Hepatic stellate cell (primary cell): ENCODE measurements at regions not wholly inside any gene's neighbourhood (a gene's known extent, or its start where the extent isn't known, plus 50 kb on each side); places are given as distances from the start of the nearest gene placed in this dataset.
A peak's percentile ranks its signal among the peaks of the same experiment; 100 is the strongest.

Experiments used
- DNase-seq: peaks from one replicate; pipeline ENCODE4 v3.0.0; 2011; ENCODE audit warnings: low spot score

GRCh38 chr21:36630485-36631206 is 68.3 kb upstream of the SIM2 start:
- DNase-seq: peak; percentile 47

GRCh38 chr21:36636016-36636415 is 62.9 kb upstream of the SIM2 start:
- no peak for DNase-seq

- DNase-seq: no peak
Measured at GRCh38 chr21:36636439-36636838, 62.5 kb upstream of the SIM2 start.

GRCh38 chr21:36639769-36640168 is 59.1 kb upstream of the SIM2 start:
- no peak for DNase-seq

GRCh38 chr21:36640174-36640720 is 58.7 kb upstream of the SIM2 start:
- no peak for DNase-seq

- no peak for DNase-seq
Measured at GRCh38 chr21:36640721-36641244, 58.1 kb upstream of the SIM2 start.

GRCh38 chr21:36641346-36641745 is 57.6 kb upstream of the SIM2 start:
- DNase-seq: no peak

GRCh38 chr21:36641886-36642285 is 57.0 kb upstream of the SIM2 start:
- no peak for DNase-seq

- DNase-seq: no peak
Measured at GRCh38 chr21:36642777-36643176, 56.1 kb upstream of the SIM2 start.

- no peak for DNase-seq
Measured at GRCh38 chr21:36643374-36644250, 55.3 kb upstream of the SIM2 start.

- no peak for DNase-seq
Measured at GRCh38 chr21:36646011-36646410, 52.9 kb upstream of the SIM2 start.

GRCh38 chr21:36646645-36647044 is 52.3 kb upstream of the SIM2 start:
- no peak for DNase-seq

- peak; percentile 59 for DNase-seq
Measured at GRCh38 chr21:36647279-36648093, 51.4 kb upstream of the SIM2 start.
